K562 (cell line): ENCODE measurements at regions not wholly inside any gene's neighbourhood (a gene's known extent, or its start where the extent isn't known, plus 50 kb on each side); places are given as distances from the start of the nearest gene placed in this dataset.

Experiments used
- ATAC-seq: fragments of 200-7000 bp; cut with Tn5 transposase; 3 replicates; pipeline ENCODE4 v1.9.1; 2020; ENCODE audit warnings: moderate library complexity
- BruUV-seq: library from RNA; stranded (reverse); fragments of 400-500 nt; replicated peaks from 2 replicates; lab custom pipeline; 2021; lab: Mats Ljungman, UMichigan
- CTCF ChIA-PET: fragments of 300-600 bp; formaldehyde crosslinking; extraction: SDS; loops from one replicate; lab custom pipeline; 2021; ENCODE audit warnings: low intra/inter-chr PET ratio; lab: Yijun Ruan, JAX
- POLR2A ChIA-PET: fragments of 300-600, 350-650 bp; sonication (Branson Sonifier 250); formaldehyde crosslinking; extraction: SDS; loops from one replicate; lab custom pipeline; 2021; ENCODE audit warnings: antibody characterized with exemption, inconsistent platforms; lab: Yijun Ruan, JAX
- DNase-seq, 4 experiments: peaks; one replicate each; pipeline versions ENCODE4 v3.0.0 to v3.0.0-alpha.2; 2011 to 2018; ENCODE audit warnings: low spot score in 3 of 4, mixed read lengths in 3 of 4; ENCODE audit errors: extremely low read depth in 1 of 4
- FAIRE-seq: peaks from 2 replicates; lab custom pipeline; 2011; peaks lifted over from hg19 to GRCh38; lab: Jason Lieb, UNC
- H2AFZ ChIP-seq: 2 replicates; pipeline ENCODE4 v1.6.0; 2011; ENCODE audit warnings: low read depth, low read length, control low read depth, inconsistent platforms
- H3K27ac ChIP-seq: fragments of 200-600 bp; 3 replicates; pipeline ENCODE4 v1.8.0; 2011; ENCODE audit warnings: low read depth, mild to moderate bottlenecking, control low read depth, inconsistent platforms, low read length, moderate library complexity, mixed read lengths; ENCODE audit errors: extremely low read depth
- H3K27me3 ChIP-seq, 2 experiments: fragments of 300-600 bp in 1 of 2; 2 replicates in 1 of 2; 3 replicates in 1 of 2; pipeline versions ENCODE4 v1.6.0 to v1.8.0; 2011; ENCODE audit warnings: inconsistent platforms in 2 of 2, low read length in 2 of 2, mild to moderate bottlenecking in 1 of 2, mixed read lengths in 1 of 2, moderate library complexity in 1 of 2; ENCODE audit not compliant: control insufficient read depth in 2 of 2, insufficient read depth in 2 of 2
- H3K36me3 ChIP-seq: fragments of 300-600 bp; 3 replicates; pipeline ENCODE4 v1.8.0; 2011; ENCODE audit warnings: mild to moderate bottlenecking, low read length, inconsistent platforms; ENCODE audit not compliant: control insufficient read depth, insufficient read depth
- H3K4me1 ChIP-seq, 2 experiments: fragments of 200-600 bp in 1 of 2; replicated peaks in 1 of 2; 2 replicates in 1 of 2; 3 replicates in 1 of 2; pipeline versions ENCODE4 v1.5.1 to v1.8.0; 2011; ENCODE audit warnings: inconsistent platforms in 2 of 2, low read length in 2 of 2, mild to moderate bottlenecking in 1 of 2, mixed read lengths in 1 of 2, moderate library complexity in 1 of 2; ENCODE audit not compliant: control insufficient read depth in 2 of 2, insufficient read depth in 2 of 2
- H3K4me2 ChIP-seq: 2 replicates; pipeline ENCODE4 v1.6.1; 2011; ENCODE audit warnings: low read length, control low read depth, inconsistent platforms, mixed read lengths; ENCODE audit not compliant: insufficient read depth
- H3K4me3 ChIP-seq: fragments of 200-600 bp; sonication (generic), shearing (Covaris generic); 2 replicates; pipeline ENCODE4 v1.5.1; 2016; ENCODE audit warnings: control low read depth, inconsistent platforms
- H3K79me2 ChIP-seq: fragments of 200-600 bp; 3 replicates; pipeline ENCODE4 v1.8.0; 2011; ENCODE audit warnings: low read length, inconsistent platforms; ENCODE audit not compliant: control insufficient read depth, insufficient read depth
- H3K9ac ChIP-seq, 2 experiments: 2 replicates each; pipeline versions ENCODE4 v1.6.0 to v1.6.1; 2011; ENCODE audit warnings: low read depth in 2 of 2, low read length in 2 of 2, control low read depth in 1 of 2, inconsistent platforms in 1 of 2, mild to moderate bottlenecking in 1 of 2, mixed read lengths in 1 of 2; ENCODE audit not compliant: insufficient read depth in 1 of 2
- H3K9me1 ChIP-seq: one replicate; pipeline ENCODE4 v1.6.0; 2011; ENCODE audit warnings: inconsistent platforms, mild to moderate bottlenecking, low read length, moderate library complexity; ENCODE audit not compliant: control insufficient read depth, insufficient read depth
- H3K9me3 ChIP-seq: replicated peaks from 2 replicates; pipeline ENCODE4 v1.5.1; 2011; ENCODE audit warnings: low read depth, low read length, inconsistent platforms; ENCODE audit not compliant: control insufficient read depth, insufficient read depth
- H4K20me1 ChIP-seq: replicated peaks from 2 replicates; pipeline ENCODE4 v1.6.1; 2011; ENCODE audit warnings: low read length, inconsistent platforms, mixed read lengths; ENCODE audit not compliant: control insufficient read depth, insufficient read depth
- CEBPG ChIP-seq, 3 experiments: fragments of 200-800 bp in 1 of 3; sonication (Bioruptor generic) in 1 of 3; sonication (generic) in 1 of 3; formaldehyde crosslinking in 1 of 3; IDR thresholded peaks in 2 of 3; conservative IDR thresholded peaks in 1 of 3; 2 replicates each; pipeline versions ENCODE4 v1.6.1 to v1.8.0; 2016 to 2022; ENCODE audit warnings: missing compliant biosample characterization in 2 of 3, missing genetic modification characterization in 2 of 3, mild to moderate bottlenecking in 1 of 3, missing genetic modification reagents in 1 of 3
- ELF1 ChIP-seq: fragments of 200-800 bp; sonication (Bioruptor generic); IDR thresholded peaks from 2 replicates; pipeline ENCODE4 v1.6.1; 2016; ENCODE audit warnings: missing genetic modification characterization, missing compliant biosample characterization
- EP300 ChIP-seq: IDR thresholded peaks from 2 replicates; pipeline ENCODE4 v1.6.1; 2012; ENCODE audit warnings: low read length, improper control_type of control experiment
- FIP1L1 ChIP-seq: fragments of 200-400 bp; formaldehyde crosslinking; IDR thresholded peaks from 2 replicates; pipeline ENCODE4 v1.6.1; 2018; ENCODE audit warnings: mild to moderate bottlenecking, low read depth, low read length; ENCODE audit not compliant: poor library complexity, severe bottlenecking
- HDAC8 ChIP-seq: fragments of 450-650 bp; IDR thresholded peaks from 2 replicates; pipeline ENCODE4 v1.6.1; 2016; ENCODE audit warnings: mild to moderate bottlenecking, missing genetic modification characterization, moderate library complexity, missing compliant biosample characterization
- HNRNPH1 ChIP-seq: fragments of 200-400 bp; formaldehyde crosslinking; optimal IDR thresholded peaks from 2 replicates; pipeline ENCODE3; 2017; ENCODE audit warnings: low read depth, mild to moderate bottlenecking, low read length, moderate library complexity
- MECOM ChIP-seq: fragments of 250-450 bp; sonication (Bioruptor Pico); IDR thresholded peaks from 2 replicates; pipeline ENCODE4 v1.8.0; 2022; ENCODE audit warnings: inconsistent platforms
- MYNN ChIP-seq, 2 experiments: sonication (generic); formaldehyde crosslinking in 1 of 2; IDR thresholded peaks; 2 replicates each; pipeline versions ENCODE4 v1.5.0 to v1.6.1; 2016 to 2020; ENCODE audit warnings: antibody characterized with exemption in 1 of 2, missing genetic modification reagents in 1 of 2
- NFXL1 ChIP-seq: fragments of 450-650 bp; formaldehyde crosslinking; IDR thresholded peaks from 2 replicates; pipeline ENCODE4 v1.4.0; 2021; ENCODE audit warnings: mild to moderate bottlenecking
- NR2C1 ChIP-seq, 2 experiments: fragments of 450-650 bp; IDR thresholded peaks; 2 replicates each; pipeline ENCODE4 v1.6.1; 2017; ENCODE audit warnings: mild to moderate bottlenecking in 2 of 2, antibody characterized with exemption in 1 of 2, inconsistent platforms in 1 of 2, missing compliant biosample characterization in 1 of 2, missing genetic modification characterization in 1 of 2
- NR2C2 ChIP-seq, 2 experiments: fragments of 200-800 bp in 1 of 2; sonication (Bioruptor generic) in 1 of 2; sonication (generic) in 1 of 2; formaldehyde crosslinking in 1 of 2; IDR thresholded peaks; 2 replicates each; pipeline versions ENCODE4 v1.6.1 to v1.8.0; 2016 to 2022; ENCODE audit warnings: mild to moderate bottlenecking in 1 of 2, missing compliant biosample characterization in 1 of 2, missing genetic modification characterization in 1 of 2, missing genetic modification reagents in 1 of 2
- SRF ChIP-seq, 2 experiments: fragments of 250-450, 450-650 bp in 1 of 2; sonication (Bioruptor Pico) in 1 of 2; sonication (generic) in 1 of 2; formaldehyde crosslinking; IDR thresholded peaks; 2 replicates each; pipeline versions ENCODE4 v1.5.0 to v1.5.1; 2020 to 2022; ENCODE audit warnings: mild to moderate bottlenecking in 1 of 2, missing genetic modification reagents in 1 of 2
- WGBS: fragments of 100-300 bp; shearing (Covaris generic); methylation state at CpG from one replicate; pipeline ENCODE4 v1.1.6; 2016; ENCODE audit warnings: low coverage, mixed read lengths; ENCODE audit not compliant: insufficient coverage; ENCODE audit errors: missing lambda C conversion rate; 5-methylcytosine and 5-hydroxymethylcytosine counted together
- in situ Hi-C: fragments of 300-500 bp; cut with MboI; formaldehyde crosslinking; loops from 4 replicates; pipeline ENCODE4 v1.15.0; 2018; ENCODE audit warnings: inconsistent platforms, mixed read lengths
- intact Hi-C: fragments of 100-400 bp; cut with micrococcal nuclease; formaldehyde crosslinking; loops from 2 replicates; pipeline ENCODE4 v1.14.2; 2022
- TF ChIP-seq, protein P1 (sequence below): fragments of 250-450 bp; sonication (Bioruptor Pico); IDR thresholded peaks from 2 replicates; pipeline ENCODE4 v1.8.0; 2022; ENCODE audit warnings: moderate library complexity, mild to moderate bottlenecking, inconsistent platforms

DNA sequence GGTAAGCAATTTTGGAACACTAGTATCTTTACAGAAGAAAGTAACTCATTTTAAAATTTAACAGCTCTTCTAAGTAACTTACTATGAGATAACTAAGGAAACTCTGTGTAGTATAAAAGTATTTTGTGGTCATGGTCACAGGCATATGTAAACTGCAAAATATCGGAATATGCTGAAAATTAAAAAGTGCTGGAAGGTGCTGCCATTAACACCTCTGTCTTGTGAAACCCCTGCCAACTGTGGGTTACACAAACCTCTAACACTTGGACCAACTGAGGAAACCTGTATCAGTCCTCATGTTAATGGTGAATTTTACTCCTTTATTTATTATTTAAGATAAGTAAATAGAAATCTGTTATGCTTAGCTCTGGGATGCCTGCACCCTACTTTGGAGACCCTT lies 206.7 kb downstream of the LACC1 start (continued):
- TF ChIP-seq NR2C1 (IDR thresholded peaks at IDR 0.05) (no peak), NR2C1 (tag; IDR thresholded peaks at IDR 0.05) (no peak), SRF (CRISPR knock-in tag; IDR thresholded peaks at IDR 0.05) (no peak), HDAC8 (tag) (no peak), MECOM (no peak)
- TF ChIP-seq, protein P1, sequence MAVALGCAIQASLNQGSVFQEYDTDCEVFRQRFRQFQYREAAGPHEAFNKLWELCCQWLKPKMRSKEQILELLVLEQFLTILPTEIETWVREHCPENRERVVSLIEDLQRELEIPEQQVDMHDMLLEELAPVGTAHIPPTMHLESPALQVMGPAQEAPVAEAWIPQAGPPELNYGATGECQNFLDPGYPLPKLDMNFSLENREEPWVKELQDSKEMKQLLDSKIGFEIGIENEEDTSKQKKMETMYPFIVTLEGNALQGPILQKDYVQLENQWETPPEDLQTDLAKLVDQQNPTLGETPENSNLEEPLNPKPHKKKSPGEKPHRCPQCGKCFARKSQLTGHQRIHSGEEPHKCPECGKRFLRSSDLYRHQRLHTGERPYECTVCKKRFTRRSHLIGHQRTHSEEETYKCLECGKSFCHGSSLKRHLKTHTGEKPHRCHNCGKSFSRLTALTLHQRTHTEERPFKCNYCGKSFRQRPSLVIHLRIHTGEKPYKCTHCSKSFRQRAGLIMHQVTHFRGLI (CRISPR knock-in tag) = no peak

- Histone ChIP-seq H3K27ac (no peak overlapping the region), H3K9me1 (no peaks in the 10 kb centered on the region), H3K27me3 (no peaks in the 10 kb centered on the region), H3K9me3 (no peaks in the 10 kb centered on the region), H4K20me1 (no peaks in the 10 kb centered on the region), H3K36me3 (no peaks in the 10 kb centered on the region), H3K4me2 (no peak overlapping the region), H3K9ac (no peak overlapping the region), H3K79me2 (no peaks in the 10 kb centered on the region), H3K4me3 (no peak overlapping the region), H3K4me1 (no peaks in the 10 kb centered on the region), H2AFZ (no peak overlapping the region)
- TF ChIP-seq NFXL1 (CRISPR knock-in tag) (no peak), NR2C2 (CRISPR knock-in tag; IDR thresholded peaks at IDR 0.05) (no peak), NR2C2 (tag; IDR thresholded peaks at IDR 0.05) (no peak), EP300 (no peak), HNRNPH1 (no peak), MYNN (IDR thresholded peaks at IDR 0.05) (no peak), MYNN (CRISPR knock-in tag; IDR thresholded peaks at IDR 0.05) (no peak), CEBPG (CRISPR knock-in tag; IDR thresholded peaks at IDR 0.05) (no peak), CEBPG (tag; conservative IDR thresholded peaks at IDR 0.05 in 1 of 2, IDR thresholded peaks at IDR 0.05 in 1 of 2) (no peak), ELF1 (no peak), FIP1L1 (no peak)
- ChIA-PET POLR2A (no interaction called here), CTCF (no interaction called here)
- BruUV-seq = no TSS peak
- ATAC-seq (no peak), FAIRE-seq (no peak), DNase-seq (no peak)
- WGBS = 0% methylated on average over 2 of the region's 4 CpGs
- in situ Hi-C loops (no loop called here), intact Hi-C loops (no loop called here)
Observed at GRCh38 chr13:44088411-44088810, 208.7 kb downstream of the LACC1 start.
